ENCODE measurements at regions not wholly inside any gene's neighbourhood (a gene's known extent, or its start where the extent isn't known, plus 50 kb on each side); places are given as distances from the start of the nearest gene placed in this dataset.

- intact Hi-C loops (cut with micrococcal nuclease) = no loop called here
- Histone ChIP-seq H3K9me3 (replicated peaks; ENCODE audit: control insufficient read depth, insufficient read depth, low read length) (peaks cover 7% of the 10 kb centered on the region), H3K4me1 (ENCODE audit: control insufficient read depth, extremely low read depth, insufficient read depth, low read length) (no peaks in the 10 kb centered on the region), H3K36me3 (ENCODE audit: control insufficient read depth in 2 of 2, extremely low read depth in 1 of 2, insufficient read depth in 2 of 2, low read length in 2 of 2) (no peaks in the 10 kb centered on the region), H3K9ac (replicated peaks; ENCODE audit: extremely low read depth, insufficient read depth, low read length) (no peak overlapping the region), H3K27me3 (ENCODE audit: control insufficient read depth in 2 of 2, insufficient read depth in 2 of 2, low read length in 2 of 2) (no peaks in the 10 kb centered on the region), H3K79me2 (ENCODE audit: control insufficient read depth, insufficient read depth, low read length) (no peaks in the 10 kb centered on the region), H3K27ac (ENCODE audit: insufficient read depth, low read depth, low read length) (no peak overlapping the region), H3K9me1 (replicated peaks; ENCODE audit: control insufficient read depth, extremely low read depth, insufficient read depth, low read length) (no peaks in the 10 kb centered on the region), H4K20me1 (replicated peaks; ENCODE audit: control insufficient read depth, extremely low read depth, insufficient read depth, low read length) (no peaks in the 10 kb centered on the region), H3K4me2 (ENCODE audit: insufficient read depth, low read length) (no peak overlapping the region), H2AFZ (ENCODE audit: low read depth, low read length) (no peak overlapping the region), H3K4me3 (replicated peaks in 1 of 3; ENCODE audit: insufficient read depth in 1 of 3, low read depth in 1 of 3, low read length in 3 of 3) (no peak overlapping the region)
- CTCF ChIA-PET = no interaction called here
- DNase-seq (ENCODE audit: low read depth, low spot score) = no peak
- TF ChIP-seq EZH2 (IDR thresholded peaks at IDR 0.05; ENCODE audit: borderline replicate concordance, low read depth, low read length, severe bottlenecking) = no peak
- no peak for TF ChIP-seq MYC (IDR thresholded peaks at IDR 0.05; ENCODE audit: low read depth, low read length)
- no peak for TF ChIP-seq FOS (IDR thresholded peaks at IDR 0.05; ENCODE audit: borderline replicate concordance, insufficient read depth, low read length)
- TF ChIP-seq POLR2AphosphoS5 (IDR thresholded peaks at IDR 0.05; ENCODE audit: insufficient read depth, low read depth, low read length) = no peak
- TF ChIP-seq POLR2A (IDR thresholded peaks at IDR 0.05; ENCODE audit: low read depth, low read length) = no peak
- TF ChIP-seq GATA2 (IDR thresholded peaks at IDR 0.05; ENCODE audit: insufficient read depth, insufficient read length, low read depth, low read length) = no peak
- no peak for TF ChIP-seq JUN (IDR thresholded peaks at IDR 0.05; ENCODE audit: borderline replicate concordance, insufficient read depth, insufficient read length, low read depth)
- TF ChIP-seq MAX (IDR thresholded peaks at IDR 0.05; ENCODE audit: insufficient read depth, insufficient read length) = no peak
- TF ChIP-seq CTCF (IDR thresholded peaks at IDR 0.05; ENCODE audit: extremely low read depth in 1 of 2, insufficient read depth in 1 of 2, low read depth in 1 of 2, low read length in 2 of 2) = no peak
- dilution Hi-C loops (cut with MboI; ENCODE audit: extremely low pct_ligation_motif_present, low sequenced_read_pairs) = no loop called here
- FAIRE-seq = no peak
- BruUV-seq (replicated peaks) = no TSS peak
- POLR2A ChIA-PET = no interaction called here
Observed at GRCh38 chr13:21825186-21825585, 154.3 kb downstream of the FGF9 start.

Measured in endothelial cell of umbilical vein (primary cell).